ENCODE measurements at regions not wholly inside any gene's neighbourhood (a gene's known extent, or its start where the extent isn't known, plus 50 kb on each side); places are given as distances from the start of the nearest gene placed in this dataset.
"Not testable (repeated sequence)": the region's sequence is repeated elsewhere in the genome, so short reads cannot be mapped to it uniquely, and the experiment has no call there.

DNA sequence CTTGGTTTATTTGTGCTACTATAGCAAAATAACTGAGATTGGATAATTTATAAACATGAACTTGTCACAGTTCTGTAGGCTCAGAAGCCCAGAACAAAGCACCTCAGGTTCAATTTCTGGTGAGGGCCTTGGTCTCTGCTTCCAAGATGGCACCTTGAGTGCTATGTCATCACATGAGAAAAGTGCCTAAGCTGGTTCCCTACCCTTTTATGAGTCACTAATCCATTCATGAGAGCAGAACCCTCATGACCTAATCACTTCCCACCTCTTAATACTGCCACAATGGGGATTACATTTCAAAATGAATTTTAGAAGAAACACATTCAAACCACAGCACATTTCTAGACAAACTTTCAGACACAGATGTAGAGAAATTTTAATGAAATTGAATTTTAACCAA lies 98.2 kb upstream of the PRSS3 start:
- H3K4me3 ChIP-seq (ENCODE audit: low read length) = no peak overlapping the region
- no peaks in the 10 kb centered on the region for H3K9me3 ChIP-seq (ENCODE audit: low read length)
- H3K9me2 ChIP-seq (replicated peaks; ENCODE audit: insufficient read depth, low read length) = no peaks in the 10 kb centered on the region
- no peaks in the 10 kb centered on the region for H3K4me1 ChIP-seq (ENCODE audit: low read length)
- no peak for DNase-seq
- no peak overlapping the region for H2AFZ ChIP-seq (ENCODE audit: low read length)
- no peak overlapping the region for H3K9ac ChIP-seq (ENCODE audit: low read length)
- H3K4me2 ChIP-seq (ENCODE audit: low read depth, low read length, poor library complexity, severe bottlenecking) = no peak overlapping the region
- H3K27ac ChIP-seq (ENCODE audit: low read length) = no peak overlapping the region
- no peaks in the 10 kb centered on the region for H4K20me1 ChIP-seq (ENCODE audit: insufficient read depth, low read depth, low read length)
- H3K36me3 ChIP-seq (ENCODE audit: insufficient read depth, low read length) = no peaks in the 10 kb centered on the region
- no peaks in the 10 kb centered on the region for H3K27me3 ChIP-seq (ENCODE audit: low read length)
- H3K79me2 ChIP-seq (ENCODE audit: low read length) = no peaks in the 10 kb centered on the region

DNA sequence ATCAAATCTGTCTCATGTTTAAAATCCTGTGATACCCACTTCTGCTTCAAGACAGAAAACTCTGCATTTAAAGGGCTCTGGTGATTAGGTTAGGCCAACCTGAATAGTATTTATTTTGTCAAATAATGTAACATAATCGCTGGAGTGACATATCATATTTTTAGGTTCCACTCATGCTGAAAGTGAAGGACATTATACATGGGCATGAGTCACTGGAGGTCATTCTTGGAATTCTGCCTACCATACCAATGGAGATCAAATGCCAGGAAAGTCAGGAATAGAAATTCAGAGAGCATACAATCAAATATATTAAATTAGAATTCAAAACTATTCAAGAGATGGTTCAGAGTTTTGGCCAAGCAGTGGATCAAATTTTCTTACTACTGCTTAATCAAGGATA lies 97.1 kb upstream of the PRSS3 start:
- Histone ChIP-seq H3K79me2 (ENCODE audit: low read length) (no peaks in the 10 kb centered on the region), H3K36me3 (ENCODE audit: insufficient read depth, low read length) (no peaks in the 10 kb centered on the region), H4K20me1 (ENCODE audit: insufficient read depth, low read depth, low read length) (no peaks in the 10 kb centered on the region), H3K4me1 (ENCODE audit: low read length) (no peaks in the 10 kb centered on the region), H3K4me3 (ENCODE audit: low read length) (no peak overlapping the region), H3K4me2 (ENCODE audit: low read depth, low read length, poor library complexity, severe bottlenecking) (no peak overlapping the region), H3K27ac (ENCODE audit: low read length) (no peak overlapping the region), H3K27me3 (ENCODE audit: low read length) (no peaks in the 10 kb centered on the region), H3K9ac (ENCODE audit: low read length) (no peak overlapping the region), H3K9me2 (replicated peaks; ENCODE audit: insufficient read depth, low read length) (no peaks in the 10 kb centered on the region), H3K9me3 (ENCODE audit: low read length) (no peaks in the 10 kb centered on the region), H2AFZ (ENCODE audit: low read length) (no peak overlapping the region)
- DNase-seq = no peak

DNA sequence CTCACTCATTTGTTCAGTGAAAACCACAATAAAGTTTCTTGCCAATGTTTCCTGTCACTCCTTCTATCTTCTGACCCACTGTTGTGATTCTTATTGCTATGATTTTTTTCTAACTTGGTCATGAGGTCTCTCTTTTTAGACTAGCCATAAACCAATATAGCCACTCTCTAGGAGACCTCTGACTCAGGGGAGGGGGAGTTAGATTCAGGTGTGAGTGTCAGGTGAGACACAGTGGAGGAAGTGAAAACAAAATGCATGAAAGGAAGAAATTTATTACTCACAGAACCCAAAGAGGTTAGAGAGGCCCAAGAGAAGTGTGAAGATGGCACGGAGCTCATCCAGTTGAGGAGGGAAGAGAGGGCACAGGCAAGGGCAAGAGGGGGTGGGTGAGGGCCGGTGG lies 94.4 kb upstream of the PRSS3 start:
- H3K4me3 ChIP-seq (ENCODE audit: low read length); H3K4me1 ChIP-seq (ENCODE audit: low read length); H3K27ac ChIP-seq (ENCODE audit: low read length); H2AFZ ChIP-seq (ENCODE audit: low read length); H3K9ac ChIP-seq (ENCODE audit: low read length); H4K20me1 ChIP-seq (ENCODE audit: insufficient read depth, low read depth, low read length); H3K9me2 ChIP-seq (replicated peaks; ENCODE audit: insufficient read depth, low read length); H3K4me2 ChIP-seq (ENCODE audit: low read depth, low read length, poor library complexity, severe bottlenecking); DNase-seq; H3K9me3 ChIP-seq (ENCODE audit: low read length); H3K27me3 ChIP-seq (ENCODE audit: low read length); H3K36me3 ChIP-seq (ENCODE audit: insufficient read depth, low read length); H3K79me2 ChIP-seq (ENCODE audit: low read length): not testable (repeated sequence)

DNA sequence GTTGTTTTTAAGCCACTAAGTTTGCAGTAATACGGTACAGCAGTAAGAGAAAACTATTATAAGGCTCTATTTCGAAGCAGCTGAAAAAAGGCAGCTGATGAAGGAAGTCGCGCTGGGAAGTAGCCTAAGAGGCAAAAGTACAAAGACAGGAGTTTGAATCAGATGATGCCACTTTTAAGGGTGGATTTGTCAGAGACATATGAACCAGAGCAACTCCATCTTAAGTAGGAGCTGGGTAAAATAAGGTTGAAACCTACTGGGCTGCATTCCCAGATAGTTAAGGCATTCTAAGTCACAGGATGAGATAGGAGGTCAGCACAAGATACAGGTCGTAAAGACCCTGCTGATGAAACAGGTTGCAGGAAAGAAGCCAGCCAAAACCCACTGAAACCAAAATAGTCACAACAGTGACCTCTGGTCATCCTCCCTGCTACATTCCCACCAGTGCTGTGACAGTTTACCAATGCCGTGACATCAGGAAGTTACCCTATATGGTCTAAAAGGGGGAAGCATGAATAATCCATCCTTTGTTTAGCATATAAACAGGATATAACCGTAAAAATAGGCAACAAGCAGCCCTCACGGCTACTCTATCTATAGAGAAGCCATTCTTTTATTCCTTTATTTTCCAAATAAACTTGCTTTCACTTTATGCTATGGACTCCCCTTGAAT lies 91.8 kb upstream of the PRSS3 start:
- peak; percentile 37 for DNase-seq
- H2AFZ ChIP-seq (ENCODE audit: low read length) = no peak overlapping the region
- H3K4me1 ChIP-seq (ENCODE audit: low read length) = no peaks in the 10 kb centered on the region
- no peaks in the 10 kb centered on the region for H3K36me3 ChIP-seq (ENCODE audit: insufficient read depth, low read length)
- H3K9me3 ChIP-seq (ENCODE audit: low read length) = no peaks in the 10 kb centered on the region
- no peaks in the 10 kb centered on the region for H3K79me2 ChIP-seq (ENCODE audit: low read length)
- no peaks in the 10 kb centered on the region for H3K27me3 ChIP-seq (ENCODE audit: low read length)
- H3K27ac ChIP-seq (ENCODE audit: low read length) = no peak overlapping the region
- H3K4me2 ChIP-seq (ENCODE audit: low read depth, low read length, poor library complexity, severe bottlenecking) = no peak overlapping the region
- H3K9ac ChIP-seq (ENCODE audit: low read length) = no peak overlapping the region
- no peak overlapping the region for H3K4me3 ChIP-seq (ENCODE audit: low read length)
- H3K9me2 ChIP-seq (replicated peaks; ENCODE audit: insufficient read depth, low read length) = no peaks in the 10 kb centered on the region
- H4K20me1 ChIP-seq (ENCODE audit: insufficient read depth, low read depth, low read length) = no peaks in the 10 kb centered on the region

DNA sequence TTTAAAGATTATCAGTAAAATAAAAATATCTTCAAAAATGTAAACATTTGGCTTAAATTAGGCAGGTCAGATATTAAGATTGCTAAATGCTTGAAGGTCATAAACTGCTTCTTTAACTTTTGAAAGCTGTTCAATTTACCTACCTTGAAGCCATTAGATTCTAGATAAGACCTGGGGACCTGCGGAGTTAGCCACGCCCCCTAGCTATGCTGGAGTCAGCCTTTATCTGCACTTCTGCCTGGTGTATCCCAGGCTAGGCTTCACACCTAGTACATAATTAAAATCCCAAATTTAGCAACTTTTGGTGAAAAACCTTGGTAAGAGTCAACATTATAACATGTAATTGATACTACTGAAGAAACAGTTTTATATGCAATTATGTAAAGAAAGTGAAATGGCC lies 89.9 kb upstream of the PRSS3 start:
- not testable (repeated sequence) for H3K4me3 ChIP-seq (ENCODE audit: low read length); H3K9me3 ChIP-seq (ENCODE audit: low read length); H3K27me3 ChIP-seq (ENCODE audit: low read length); H3K79me2 ChIP-seq (ENCODE audit: low read length); H3K36me3 ChIP-seq (ENCODE audit: insufficient read depth, low read length); H4K20me1 ChIP-seq (ENCODE audit: insufficient read depth, low read depth, low read length); H3K27ac ChIP-seq (ENCODE audit: low read length); H3K4me2 ChIP-seq (ENCODE audit: low read depth, low read length, poor library complexity, severe bottlenecking); H3K9ac ChIP-seq (ENCODE audit: low read length); H3K9me2 ChIP-seq (replicated peaks; ENCODE audit: insufficient read depth, low read length); H2AFZ ChIP-seq (ENCODE audit: low read length); H3K4me1 ChIP-seq (ENCODE audit: low read length)
- peak; percentile 9 for DNase-seq

DNA sequence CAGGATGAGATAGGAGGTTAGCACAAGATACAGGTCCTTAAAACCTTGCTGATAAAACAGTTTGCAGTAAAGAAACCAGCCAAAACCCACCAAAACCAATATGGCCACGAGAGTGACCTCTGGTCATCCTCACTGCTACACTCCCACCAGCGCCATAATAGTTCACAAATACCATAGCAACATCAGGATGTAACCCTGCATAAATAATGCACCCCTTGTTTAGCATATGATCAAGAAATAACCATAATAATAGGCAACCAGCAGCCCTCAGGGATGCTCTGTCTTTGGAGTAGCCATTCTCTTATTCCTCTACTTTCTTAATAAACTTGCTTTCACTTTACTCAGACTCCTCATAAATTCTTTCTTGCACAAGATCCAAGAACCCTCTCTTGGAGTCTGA lies 86.9 kb upstream of the PRSS3 start:
- Histone ChIP-seq H3K4me2 (ENCODE audit: low read depth, low read length, poor library complexity, severe bottlenecking) (no peak overlapping the region), H3K4me3 (ENCODE audit: low read length) (no peak overlapping the region), H3K9me3 (ENCODE audit: low read length) (no peaks in the 10 kb centered on the region), H4K20me1 (ENCODE audit: insufficient read depth, low read depth, low read length) (no peaks in the 10 kb centered on the region), H3K9me2 (replicated peaks; ENCODE audit: insufficient read depth, low read length) (no peaks in the 10 kb centered on the region), H3K4me1 (ENCODE audit: low read length) (no peaks in the 10 kb centered on the region), H2AFZ (ENCODE audit: low read length) (no peak overlapping the region), H3K27ac (ENCODE audit: low read length) (no peak overlapping the region), H3K27me3 (ENCODE audit: low read length) (no peaks in the 10 kb centered on the region), H3K9ac (ENCODE audit: low read length) (no peak overlapping the region), H3K79me2 (ENCODE audit: low read length) (no peaks in the 10 kb centered on the region), H3K36me3 (ENCODE audit: insufficient read depth, low read length) (no peaks in the 10 kb centered on the region)
- peak; percentile 14 for DNase-seq

DNA sequence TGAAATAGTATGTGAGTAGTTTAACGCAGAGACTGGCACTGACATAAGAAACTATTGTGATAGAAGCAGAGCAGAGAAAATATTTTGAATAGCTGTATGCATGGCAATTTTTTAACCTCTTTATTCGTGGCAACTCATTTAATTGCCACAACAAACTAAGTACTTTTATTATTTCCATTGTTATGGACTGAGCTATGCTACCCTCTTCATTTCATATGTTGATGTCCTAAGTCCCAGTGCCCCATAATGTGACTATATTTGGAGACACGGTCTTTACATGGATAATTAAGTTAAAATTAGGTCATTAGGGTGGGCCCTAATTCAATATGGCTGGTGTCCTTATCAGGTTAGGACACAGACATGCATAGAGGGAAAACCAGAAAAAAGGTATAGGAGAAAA lies 86.1 kb upstream of the PRSS3 start:
- Histone ChIP-seq H3K9me3 (ENCODE audit: low read length) (no peaks in the 10 kb centered on the region), H3K79me2 (ENCODE audit: low read length) (no peaks in the 10 kb centered on the region), H3K36me3 (ENCODE audit: insufficient read depth, low read length) (no peaks in the 10 kb centered on the region), H4K20me1 (ENCODE audit: insufficient read depth, low read depth, low read length) (no peaks in the 10 kb centered on the region), H3K9ac (ENCODE audit: low read length) (no peak overlapping the region), H3K4me2 (ENCODE audit: low read depth, low read length, poor library complexity, severe bottlenecking) (no peak overlapping the region), H3K4me1 (ENCODE audit: low read length) (no peaks in the 10 kb centered on the region), H2AFZ (ENCODE audit: low read length) (no peak overlapping the region), H3K27me3 (ENCODE audit: low read length) (no peaks in the 10 kb centered on the region), H3K9me2 (replicated peaks; ENCODE audit: insufficient read depth, low read length) (no peaks in the 10 kb centered on the region), H3K4me3 (ENCODE audit: low read length) (no peak overlapping the region), H3K27ac (ENCODE audit: low read length) (no peak overlapping the region)
- no peak for DNase-seq

DNA sequence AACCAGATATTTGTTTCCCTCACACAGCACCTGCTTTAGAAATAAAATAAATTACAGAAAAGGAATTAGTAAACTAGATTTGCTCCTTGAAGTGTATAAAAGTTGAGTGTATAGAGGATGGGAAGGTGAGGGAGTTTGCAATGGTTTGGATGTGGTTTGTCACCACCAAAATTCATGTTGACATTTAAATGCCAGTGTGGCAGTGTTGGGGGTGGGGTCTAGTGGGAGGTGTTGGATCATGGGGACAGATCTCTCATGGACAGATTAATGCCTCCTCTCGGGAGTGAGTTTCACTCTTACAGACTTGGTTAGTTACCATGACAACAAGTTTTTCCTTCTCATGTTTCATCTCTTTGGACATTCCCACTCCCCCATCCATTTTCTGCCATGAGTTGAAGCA lies 83.9 kb upstream of the PRSS3 start:
- H2AFZ ChIP-seq (ENCODE audit: low read length); H3K9ac ChIP-seq (ENCODE audit: low read length); H3K27ac ChIP-seq (ENCODE audit: low read length); H3K9me3 ChIP-seq (ENCODE audit: low read length); H3K79me2 ChIP-seq (ENCODE audit: low read length); H3K27me3 ChIP-seq (ENCODE audit: low read length); H3K36me3 ChIP-seq (ENCODE audit: insufficient read depth, low read length); H3K9me2 ChIP-seq (replicated peaks; ENCODE audit: insufficient read depth, low read length); H3K4me1 ChIP-seq (ENCODE audit: low read length); H4K20me1 ChIP-seq (ENCODE audit: insufficient read depth, low read depth, low read length); H3K4me3 ChIP-seq (ENCODE audit: low read length); H3K4me2 ChIP-seq (ENCODE audit: low read depth, low read length, poor library complexity, severe bottlenecking); DNase-seq: not testable (repeated sequence)

DNA sequence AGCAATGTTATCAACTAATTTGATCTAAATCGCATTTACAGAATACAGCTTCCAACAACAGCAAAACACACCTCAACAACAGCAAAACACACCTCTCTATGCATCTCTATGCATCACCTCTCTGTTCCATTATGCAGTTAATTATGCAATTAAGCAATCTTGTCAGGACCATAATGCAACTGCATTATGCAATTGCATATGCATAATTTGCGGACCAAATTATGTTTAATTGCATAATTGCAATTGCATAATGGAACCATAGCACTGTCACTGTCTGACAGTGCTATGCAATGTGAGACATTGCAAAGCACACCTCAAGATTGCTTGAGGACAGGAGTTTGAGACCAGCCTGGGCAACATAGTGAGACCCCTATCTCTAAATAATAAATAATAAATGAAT lies 80.4 kb upstream of the PRSS3 start:
- Histone ChIP-seq H3K4me1 (ENCODE audit: low read length) (no peaks in the 10 kb centered on the region), H3K27ac (ENCODE audit: low read length) (no peak overlapping the region), H4K20me1 (ENCODE audit: insufficient read depth, low read depth, low read length) (no peaks in the 10 kb centered on the region), H2AFZ (ENCODE audit: low read length) (no peak overlapping the region), H3K4me2 (ENCODE audit: low read depth, low read length, poor library complexity, severe bottlenecking) (no peak overlapping the region), H3K9ac (ENCODE audit: low read length) (no peak overlapping the region), H3K27me3 (ENCODE audit: low read length) (no peaks in the 10 kb centered on the region), H3K9me2 (replicated peaks; ENCODE audit: insufficient read depth, low read length) (no peaks in the 10 kb centered on the region), H3K9me3 (ENCODE audit: low read length) (no peaks in the 10 kb centered on the region), H3K79me2 (ENCODE audit: low read length) (no peaks in the 10 kb centered on the region), H3K4me3 (ENCODE audit: low read length) (no peak overlapping the region), H3K36me3 (ENCODE audit: insufficient read depth, low read length) (no peaks in the 10 kb centered on the region)
- no peak for DNase-seq
